HG02884 (cell line): ENCODE measurements at regions not wholly inside any gene's neighbourhood (a gene's known extent, or its start where the extent isn't known, plus 50 kb on each side); places are given as distances from the start of the nearest gene placed in this dataset.
"Not testable (repeated sequence)": the region's sequence is repeated elsewhere in the genome, so short reads cannot be mapped to it uniquely, and the experiment has no call there.

Experiments used
- ATAC-seq: cut with Tn5 transposase; IDR thresholded peaks from one replicate; pipeline ENCODE4 v1.9.1; 2021; ENCODE audit warnings: mild to moderate bottlenecking, moderate library complexity; ENCODE audit not compliant: unreplicated experiment

GRCh38 chr3:163735394-163735793 lies 1342.9 kb downstream of the SI start:
- no peak for ATAC-seq

GRCh38 chr3:163730684-163731083 lies 1347.6 kb downstream of the SI start:
- ATAC-seq, result no peak

GRCh38 chr3:163726125-163726524 lies 1352.2 kb downstream of the SI start:
- no peak for ATAC-seq

- ATAC-seq, result no peak
These were observed 1355.9 kb downstream of the SI start for GRCh38 chr3:163722405-163722804.

- ATAC-seq, result no peak
These were observed 1356.7 kb downstream of the SI start for GRCh38 chr3:163721596-163721995.

- ATAC-seq, result no peak
These were observed 1360.9 kb downstream of the SI start for GRCh38 chr3:163717377-163717776.

GRCh38 chr3:163708428-163708827 lies 1369.9 kb downstream of the SI start:
- no peak for ATAC-seq

- no peak for ATAC-seq
These were observed 1370.6 kb downstream of the SI start for GRCh38 chr3:163707659-163708058.

GRCh38 chr3:163698221-163698620 lies 1380.1 kb downstream of the SI start:
- not testable (repeated sequence) for ATAC-seq

- no peak for ATAC-seq
These were observed 1385.8 kb downstream of the SI start for GRCh38 chr3:163692494-163692893.

- ATAC-seq, result no peak
These were observed 1393.6 kb downstream of the SI start for GRCh38 chr3:163684651-163685050.

GRCh38 chr3:163672954-163673353 lies 1405.3 kb downstream of the SI start:
- no peak for ATAC-seq

GRCh38 chr3:163671201-163671600 lies 1407.1 kb downstream of the SI start:
- no peak for ATAC-seq

GRCh38 chr3:163664466-163664865 lies 1413.8 kb downstream of the SI start:
- no peak for ATAC-seq

GRCh38 chr3:163657088-163657487 lies 1421.2 kb downstream of the SI start:
- no peak for ATAC-seq

- ATAC-seq, result no peak
These were observed 1423.3 kb downstream of the SI start for GRCh38 chr3:163655021-163655420.

GRCh38 chr3:163644172-163644571 lies 1434.1 kb downstream of the SI start:
- no peak for ATAC-seq

GRCh38 chr3:163632722-163633121 lies 1445.6 kb downstream of the SI start:
- no peak for ATAC-seq

GRCh38 chr3:163626753-163627152 lies 1451.5 kb downstream of the SI start:
- ATAC-seq, result no peak

GRCh38 chr3:163622384-163622783 lies 1455.9 kb downstream of the SI start:
- no peak for ATAC-seq

- ATAC-seq, result no peak
These were observed 1463.4 kb downstream of the SI start for GRCh38 chr3:163614886-163615285.

GRCh38 chr3:163605915-163606314 lies 1472.4 kb downstream of the SI start:
- no peak for ATAC-seq

- no peak for ATAC-seq
These were observed 1476.9 kb downstream of the SI start for GRCh38 chr3:163601426-163601825.

- ATAC-seq, result no peak
These were observed 1491.0 kb downstream of the SI start for GRCh38 chr3:163587342-163587741.
